ENCODE measurements at regions not wholly inside any gene's neighbourhood (a gene's known extent, or its start where the extent isn't known, plus 50 kb on each side); places are given as distances from the start of the nearest gene placed in this dataset.

DNA sequence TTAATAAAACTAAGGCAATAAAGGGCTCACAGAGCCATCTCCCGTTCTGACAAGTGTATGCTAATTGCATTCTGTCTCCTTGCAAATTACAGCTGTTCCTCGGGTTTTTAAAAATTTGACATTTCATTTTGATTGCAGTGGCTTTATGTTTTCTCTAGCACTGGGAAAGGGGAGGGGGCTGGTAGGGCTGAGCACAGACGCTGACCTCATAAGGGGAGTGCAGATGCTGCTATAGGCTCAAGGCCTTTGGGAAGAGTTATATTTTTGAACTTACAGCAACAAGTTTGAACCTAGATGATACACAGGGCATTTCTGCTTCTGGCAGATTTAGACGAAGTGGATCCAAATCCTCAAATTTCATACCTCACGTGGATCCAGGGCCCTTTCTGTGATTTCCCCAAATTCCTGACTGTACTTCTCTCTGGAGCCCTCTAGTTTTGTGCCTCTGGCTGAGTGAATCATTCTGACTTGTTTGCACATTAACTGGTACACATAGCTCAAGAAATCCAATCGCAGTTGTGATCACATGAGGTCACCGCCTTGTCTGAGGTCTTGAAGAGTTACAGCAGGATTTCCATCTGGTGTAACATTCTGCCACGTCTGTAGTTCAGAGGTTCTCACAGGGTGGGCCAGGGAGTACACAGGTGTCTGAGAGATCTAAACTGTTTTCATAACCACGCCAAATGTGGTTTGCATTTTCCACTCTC lies 230.3 kb downstream of the C1orf94 start:
- no peak for DNase-seq

DNA sequence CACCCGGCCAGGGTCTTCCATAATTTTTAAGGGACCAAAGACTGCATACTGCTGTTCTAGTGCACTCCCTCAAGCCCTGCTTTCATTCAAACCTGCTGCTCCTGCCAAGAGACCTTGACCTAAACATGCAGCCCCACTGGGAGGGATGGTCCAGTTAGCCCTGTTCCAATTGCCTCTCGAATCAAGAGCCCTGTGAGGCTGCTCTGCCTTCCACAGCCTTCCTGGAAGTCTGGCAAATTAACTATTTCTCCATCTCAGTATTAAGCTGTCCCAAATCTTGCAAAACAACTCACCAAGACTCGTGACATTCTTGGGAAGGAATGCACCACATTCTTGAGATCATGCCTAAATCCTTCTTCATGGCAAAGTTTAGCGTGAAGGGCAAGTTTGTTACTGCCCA lies 231.3 kb downstream of the C1orf94 start:
- no peak for DNase-seq

DNA sequence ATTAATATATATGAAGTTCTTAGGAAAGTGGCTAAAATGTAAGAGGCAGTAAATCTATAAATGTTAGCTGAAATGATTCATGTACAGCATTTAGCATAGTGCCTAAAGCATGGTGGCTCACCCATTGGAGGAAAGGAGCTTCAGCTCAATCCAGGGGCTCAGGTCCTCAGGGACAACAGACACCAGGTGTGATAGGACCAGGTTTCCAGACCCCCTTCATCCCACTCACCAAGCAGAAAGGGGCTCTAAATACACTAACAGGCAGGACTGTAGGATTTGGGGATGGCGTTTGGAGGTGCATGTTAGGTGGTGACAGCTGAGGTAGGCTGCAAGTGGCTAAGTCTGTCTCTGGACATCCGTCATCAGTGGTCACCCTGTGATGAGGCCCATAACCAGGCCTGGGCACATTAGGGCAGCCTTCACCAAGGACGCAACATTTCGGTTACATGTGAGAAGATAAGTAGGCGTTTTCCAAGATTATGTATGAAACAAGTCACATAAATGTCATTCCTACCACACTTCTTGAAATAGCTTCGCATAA lies 233.1 kb downstream of the C1orf94 start:
- no peak for DNase-seq

DNA sequence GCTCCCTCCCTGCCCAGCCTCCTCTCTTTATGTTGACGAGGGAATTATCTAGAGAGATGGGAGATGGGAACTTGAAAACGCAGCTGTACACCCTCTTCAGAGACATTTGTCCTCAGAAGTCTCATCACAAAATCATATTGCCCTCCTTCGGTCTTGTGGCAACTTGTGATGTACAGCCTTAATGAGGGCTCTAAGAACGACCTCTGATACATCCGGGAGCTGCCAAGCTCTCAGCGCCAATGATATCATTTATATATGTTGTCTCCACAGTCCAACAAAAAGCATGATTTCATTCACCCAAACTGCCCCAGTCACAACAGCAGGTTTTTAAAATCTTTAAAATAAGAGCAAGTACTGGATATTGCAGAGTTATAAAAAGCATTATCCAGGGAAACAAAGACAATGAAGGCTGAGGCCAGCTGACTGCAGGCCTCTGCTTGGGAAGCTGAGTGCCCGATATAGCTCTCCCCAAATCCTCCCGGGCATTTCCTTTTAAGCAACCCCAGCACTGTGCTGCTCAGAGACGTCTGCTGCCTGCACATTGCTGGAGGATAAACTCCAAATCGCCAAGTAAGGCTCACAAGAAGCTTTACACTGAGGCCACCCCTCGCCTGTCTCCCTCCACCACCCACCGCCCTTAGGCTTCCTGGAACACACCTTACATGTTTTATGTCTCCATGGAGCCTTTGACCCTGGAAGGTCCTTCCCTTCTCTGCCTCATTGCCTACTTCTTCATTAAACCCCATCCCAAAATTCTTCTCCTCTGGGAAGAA lies 236.1 kb downstream of the C1orf94 start:
- no peak for DNase-seq

DNA sequence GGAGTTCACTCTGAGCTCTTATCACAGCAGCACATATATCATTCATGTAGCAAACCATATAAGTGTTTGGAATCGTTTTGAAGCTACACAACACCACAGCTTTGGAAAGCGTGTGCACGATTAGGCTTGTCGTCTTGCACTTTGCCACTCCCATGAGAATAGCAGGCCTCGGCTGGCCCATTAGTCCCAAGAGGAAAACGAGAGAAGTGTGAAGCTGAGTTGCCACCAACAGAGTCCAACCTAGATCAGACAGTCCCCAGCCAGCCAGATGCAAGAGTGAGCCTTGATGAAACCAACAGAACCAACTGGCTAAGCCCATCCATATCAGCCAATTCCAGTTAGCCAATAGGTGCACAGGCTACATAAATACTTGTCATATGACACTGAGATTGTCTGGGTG lies 238.4 kb downstream of the C1orf94 start:
- DNase-seq, result no peak

DNA sequence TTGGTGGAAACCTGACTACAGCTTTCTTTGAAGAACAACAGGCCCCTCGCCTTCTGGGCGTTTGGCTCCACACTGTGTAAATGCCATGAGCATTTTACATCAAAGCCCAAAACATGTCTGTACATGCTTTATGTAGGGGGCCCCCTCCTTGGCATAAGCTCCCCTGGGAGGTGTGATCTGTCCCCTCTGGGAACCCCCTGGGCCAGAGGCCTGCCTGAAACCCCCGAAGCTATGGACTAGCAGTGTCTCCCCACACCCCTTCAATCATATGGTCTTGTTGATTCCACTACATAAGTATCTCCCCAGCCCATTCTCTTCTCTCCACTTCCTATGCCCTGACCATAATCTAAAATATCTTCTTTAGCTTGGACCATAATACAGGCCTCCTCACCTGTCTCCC lies 241.5 kb downstream of the C1orf94 start:
- DNase-seq, result no peak

DNA sequence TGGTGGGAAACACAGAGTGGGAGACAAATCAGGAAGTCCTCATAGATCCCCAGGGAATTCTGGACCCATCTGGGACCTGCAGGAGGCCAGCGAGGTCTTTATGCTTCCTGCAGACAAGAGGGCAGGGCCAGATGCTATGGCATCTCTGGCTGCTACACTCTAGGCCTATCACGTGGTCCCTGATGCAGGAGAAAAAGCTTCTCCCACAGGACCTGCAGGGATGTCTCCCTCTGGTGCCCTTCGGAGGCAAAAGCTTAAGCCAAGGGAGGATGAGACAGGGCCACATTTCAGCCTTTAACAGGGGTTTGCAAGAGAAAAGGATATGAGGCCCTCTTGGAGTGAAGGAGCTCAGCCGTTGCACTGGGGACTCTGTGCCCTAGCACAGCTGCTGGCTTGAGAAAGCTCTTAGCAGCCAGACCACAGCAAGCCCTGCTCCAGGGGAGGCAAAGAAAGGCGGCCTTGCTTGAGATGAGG lies 243.0 kb downstream of the C1orf94 start:
- DNase-seq, result peak in 2 of 56 donors; percentile 1 to 3

DNA sequence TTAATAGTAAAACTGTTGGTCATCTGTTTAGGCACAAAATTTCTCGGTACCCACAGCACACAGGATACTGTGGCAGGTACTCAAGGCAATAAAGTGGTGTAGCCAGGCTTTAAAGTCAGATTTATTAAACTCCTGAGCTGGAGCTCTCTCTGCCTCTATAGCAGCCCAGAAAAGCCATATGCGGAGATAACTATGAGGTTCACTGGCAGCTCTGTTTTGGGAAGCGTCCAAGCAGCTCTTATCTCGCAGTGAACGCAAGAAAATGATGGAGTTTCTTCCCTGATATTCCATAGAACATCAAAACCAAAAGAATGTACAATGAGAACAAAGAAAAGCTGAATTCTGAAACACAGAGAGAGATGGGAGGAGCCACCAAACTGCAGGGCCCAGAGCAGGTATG lies 248.3 kb downstream of the C1orf94 start:
- no peak for DNase-seq

DNA sequence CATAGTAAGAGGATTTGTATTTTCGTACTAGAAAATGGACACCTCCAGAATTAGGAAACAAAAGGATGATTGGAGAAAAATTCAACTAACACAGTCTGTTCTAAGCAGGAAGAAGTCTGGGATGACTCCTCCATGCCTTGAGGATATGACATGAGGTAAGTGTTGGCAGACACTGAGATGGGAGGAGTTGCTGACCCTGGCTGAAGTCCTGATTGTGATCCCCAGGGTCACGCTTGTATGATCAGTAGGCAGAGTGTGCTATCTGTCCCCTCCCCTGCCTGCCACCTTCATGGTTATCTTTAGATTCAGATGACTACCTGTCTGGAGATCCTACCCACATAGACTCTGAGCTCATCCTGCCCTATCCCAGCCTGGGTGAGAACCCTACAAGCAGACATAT lies 249.1 kb downstream of the C1orf94 start:
- no peak for DNase-seq

DNA sequence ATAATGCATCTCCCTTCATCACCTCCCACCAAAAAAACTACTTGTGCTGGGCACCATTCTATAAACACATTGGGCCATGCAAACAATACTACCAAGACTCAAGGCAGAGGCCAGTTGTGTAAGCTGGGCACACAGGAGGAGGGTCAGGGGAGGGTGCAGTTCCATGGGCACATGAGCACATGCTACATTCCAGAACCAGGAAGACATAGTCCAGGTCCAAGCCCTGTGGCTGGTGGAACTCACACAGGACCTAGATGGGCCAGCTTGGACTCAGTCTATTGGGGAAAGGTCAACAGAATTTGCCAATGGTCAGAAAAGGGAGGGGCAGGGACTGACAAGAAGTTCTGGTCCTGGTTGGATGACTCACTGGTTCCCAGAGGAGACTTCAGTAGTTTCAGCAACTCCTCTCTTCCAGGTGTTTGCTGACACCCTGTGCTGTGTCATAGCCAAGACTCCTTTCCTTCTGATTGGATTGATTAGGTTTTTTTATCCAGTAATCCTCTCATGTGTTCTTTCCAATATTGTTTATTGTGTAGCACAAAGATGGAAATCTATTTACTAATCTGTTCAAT lies 249.7 kb downstream of the C1orf94 start:
- no peak for DNase-seq

DNA sequence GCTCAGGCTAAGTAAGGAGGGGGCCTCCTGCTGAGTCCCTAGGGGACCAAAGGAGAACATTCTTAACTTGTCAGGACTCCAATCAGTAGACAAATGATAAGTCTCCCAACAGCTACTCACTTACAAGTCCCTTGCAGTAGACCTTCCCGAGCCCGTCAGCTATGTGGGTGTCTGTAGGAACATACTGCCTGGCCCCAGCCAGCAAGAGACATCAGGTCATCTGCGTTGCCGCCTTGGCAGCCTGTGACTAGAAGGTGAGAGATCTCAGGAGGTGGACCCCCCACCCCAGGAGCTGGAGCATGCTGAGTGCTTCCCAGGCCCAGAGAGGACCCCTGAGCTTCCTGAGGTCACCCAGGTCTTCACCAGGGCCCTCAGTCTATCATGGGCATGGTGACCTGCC lies 250.5 kb downstream of the C1orf94 start:
- no peak for DNase-seq

DNA sequence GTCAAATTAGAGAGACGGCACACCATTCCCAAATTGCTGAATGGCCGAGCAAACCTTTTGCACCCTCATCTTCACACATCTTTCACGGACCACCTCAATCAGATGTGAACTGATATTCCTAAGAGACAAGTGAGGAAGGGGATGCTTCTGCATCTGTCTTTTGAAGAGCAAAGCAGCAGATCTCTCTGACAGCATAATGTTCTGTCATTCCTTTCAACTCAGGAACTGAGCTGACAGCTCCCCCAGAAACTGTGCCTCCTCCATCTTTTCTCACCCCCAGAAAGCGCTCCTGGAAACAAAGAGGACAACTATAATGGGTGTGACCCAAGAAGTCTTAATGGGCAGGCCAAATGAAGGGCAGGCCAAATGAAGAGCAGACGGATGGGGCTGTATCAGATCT lies 256.4 kb downstream of the C1orf94 start:
- DNase-seq, result no peak

DNA sequence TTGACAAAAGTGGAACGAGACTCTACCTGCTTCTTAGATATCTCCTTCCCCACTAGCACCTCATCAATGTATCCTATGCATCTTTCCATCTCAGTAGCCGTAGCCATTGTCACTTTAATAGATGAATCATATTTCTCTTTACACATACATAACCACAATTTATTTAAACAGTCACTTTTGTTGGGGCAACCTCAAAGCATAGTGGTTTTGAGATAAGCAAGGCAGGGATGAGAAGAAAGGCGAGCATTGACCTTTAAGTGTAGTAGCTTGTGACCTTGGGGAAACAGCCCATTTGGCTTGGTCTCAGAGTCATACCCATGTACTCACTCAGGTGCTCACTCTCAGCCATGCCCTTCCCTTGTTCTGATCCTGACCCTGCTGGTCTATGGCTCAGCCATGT lies 260.1 kb downstream of the C1orf94 start:
- no peak for DNase-seq

DNA sequence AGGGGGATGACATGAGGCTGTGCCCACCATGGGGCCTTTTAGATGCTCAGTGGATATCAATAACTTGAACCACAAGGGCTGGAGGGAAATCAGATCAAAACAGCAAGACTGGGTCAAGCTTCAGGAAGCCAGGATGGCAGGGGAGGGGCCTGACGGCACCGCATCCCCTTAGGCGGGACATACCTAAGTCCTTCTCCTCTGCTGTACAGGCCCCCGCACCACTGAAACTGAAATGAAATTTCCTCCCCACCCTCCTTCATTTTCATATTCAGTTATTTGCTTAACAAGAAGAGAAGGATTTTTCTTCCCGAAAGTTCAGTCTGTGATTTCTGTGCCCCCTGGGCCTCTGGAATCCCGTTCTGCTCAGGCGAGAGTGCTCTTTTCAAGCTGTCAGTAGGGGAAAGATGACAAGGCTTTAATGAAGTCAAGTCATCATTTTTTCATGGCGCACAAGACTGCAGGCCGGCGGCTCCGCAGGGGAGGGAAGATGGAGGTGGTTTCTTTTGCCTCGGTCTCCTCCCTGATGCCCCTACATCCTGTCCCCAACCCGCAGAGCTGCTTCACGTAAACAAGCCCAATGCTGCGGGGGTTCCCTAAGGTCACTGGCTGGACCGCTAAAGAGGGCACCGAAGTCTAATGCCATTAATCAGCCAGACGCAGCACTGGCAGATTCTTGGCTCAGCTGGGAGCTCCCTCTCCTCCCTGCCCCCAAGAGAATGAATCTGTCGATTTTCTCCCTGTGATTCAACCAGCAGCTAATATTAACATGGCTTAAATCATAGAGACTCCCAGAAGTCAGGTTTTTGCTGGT lies 264.8 kb downstream of the C1orf94 start:
- peak in 1 of 56 donors; percentile 3 for DNase-seq

DNA sequence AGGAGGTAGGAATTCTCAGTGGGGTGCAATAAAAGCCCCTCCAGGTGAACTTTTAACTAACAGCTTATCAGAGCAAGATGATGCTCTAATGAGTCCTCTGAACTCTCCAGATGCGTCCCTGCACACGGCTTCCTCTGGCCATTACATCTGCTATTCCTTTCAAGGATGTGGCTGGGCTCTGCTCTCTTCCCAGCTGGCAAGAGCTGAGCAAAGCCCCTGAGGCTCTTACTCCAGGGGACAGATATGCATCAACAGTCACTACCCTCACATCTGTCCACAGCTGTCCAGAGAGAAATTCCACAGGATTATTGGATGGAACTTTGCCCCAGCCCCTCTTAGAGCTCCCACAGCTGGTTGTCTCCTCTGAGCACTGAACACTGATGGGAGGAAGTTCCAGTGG lies 267.8 kb downstream of the C1orf94 start:
- DNase-seq, result no peak

DNA sequence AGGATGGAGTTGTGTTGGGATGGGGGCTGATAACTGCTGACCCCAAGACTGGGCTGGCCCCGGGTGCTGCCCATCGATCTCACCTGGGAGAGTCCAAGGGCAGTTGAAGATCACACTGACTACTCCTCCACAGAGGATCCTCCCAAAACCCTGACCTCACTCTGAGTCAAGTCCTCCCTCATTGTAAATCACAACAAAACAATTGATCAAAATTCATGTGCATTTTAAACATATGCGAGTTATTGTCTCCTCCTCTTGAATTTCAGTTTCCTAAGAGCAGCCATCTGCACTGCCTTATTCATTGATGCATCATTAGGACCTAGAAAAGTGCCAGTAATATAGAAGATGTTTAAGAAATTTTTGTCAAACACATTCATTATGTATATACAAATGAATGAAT lies 273.6 kb downstream of the C1orf94 start:
- DNase-seq, result no peak

DNA sequence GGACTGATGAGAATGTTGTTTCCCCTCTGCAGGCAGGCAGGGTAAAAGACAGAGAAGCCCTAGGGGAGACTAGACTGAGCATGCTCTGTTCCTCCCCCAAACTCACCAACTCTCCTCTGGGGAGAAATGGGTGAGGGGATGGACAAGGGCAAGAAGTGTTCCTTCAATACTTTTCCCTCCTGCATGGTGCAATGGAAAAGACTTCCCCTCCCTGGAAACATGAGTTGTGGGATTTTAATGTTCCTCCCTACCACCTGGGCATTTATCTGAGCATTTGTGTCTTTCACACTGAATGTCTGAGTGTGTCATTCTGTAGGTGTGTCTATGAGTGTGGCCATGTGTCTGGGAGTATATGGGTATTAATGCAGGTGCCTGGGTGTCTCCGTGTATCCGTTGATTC lies 275.7 kb downstream of the C1orf94 start:
- DNase-seq, result no peak

DNA sequence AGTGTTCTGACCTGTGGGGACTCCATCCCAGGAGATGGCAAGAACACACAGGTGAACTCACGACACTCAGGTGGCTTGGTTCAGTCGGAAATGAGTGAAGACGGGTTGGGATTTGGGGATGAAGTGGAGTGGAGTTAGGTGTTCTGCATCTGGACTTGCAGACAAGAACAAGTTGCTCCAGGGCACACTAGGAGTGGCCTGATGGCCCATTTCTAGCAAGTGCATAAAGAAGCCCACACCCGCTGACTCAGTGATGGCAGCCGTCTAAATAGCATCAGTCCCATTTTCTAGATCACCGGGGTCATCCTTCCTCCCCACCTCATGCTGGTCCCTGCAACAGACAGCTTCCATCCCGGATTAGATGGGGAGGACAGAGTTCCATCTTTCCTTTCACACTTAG lies 278.4 kb downstream of the C1orf94 start:
- no peak for DNase-seq

DNA sequence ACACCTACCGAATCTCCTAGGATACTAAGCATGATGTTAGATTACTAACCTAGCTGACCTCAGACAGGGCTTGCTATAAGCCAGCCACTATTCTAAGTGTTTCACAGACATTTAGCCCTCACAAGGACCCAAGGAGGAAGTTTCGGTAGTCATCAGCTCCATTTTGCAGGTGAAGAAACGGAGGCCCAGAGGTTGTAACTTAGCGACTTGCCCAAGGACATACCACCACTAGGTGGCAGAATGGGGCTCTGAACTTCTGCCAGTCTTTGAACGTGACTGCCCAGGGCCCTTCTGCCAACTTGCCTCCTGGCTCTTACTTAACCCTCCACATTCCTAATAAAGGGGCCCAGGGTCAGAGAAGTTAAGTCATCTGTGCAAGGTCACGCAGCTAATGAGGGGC lies 283.5 kb downstream of the C1orf94 start:
- peak in 10 of 56 donors; percentile 0 to 22 (median 4) for DNase-seq

DNA sequence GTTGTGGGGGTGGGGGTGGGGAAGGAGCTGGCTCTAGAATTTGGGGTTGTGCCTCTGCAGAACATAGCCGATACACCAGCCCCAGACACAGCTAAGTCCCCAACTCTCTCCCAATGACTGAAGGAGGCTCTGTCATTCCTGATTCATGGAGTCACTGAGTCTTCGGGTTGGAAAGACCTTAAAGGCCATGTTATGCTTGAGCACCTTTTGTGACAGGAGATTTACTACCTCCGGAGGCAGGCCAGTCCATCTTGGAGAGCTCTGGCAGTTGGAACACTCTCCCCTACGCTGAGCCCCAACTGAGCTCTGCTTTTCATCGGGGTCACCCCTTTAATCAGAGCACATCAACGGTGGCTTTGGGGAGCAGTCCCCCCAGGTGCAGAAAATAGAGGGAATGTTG lies 284.4 kb upstream of the GJB5 start:
- no peak for DNase-seq

DNA sequence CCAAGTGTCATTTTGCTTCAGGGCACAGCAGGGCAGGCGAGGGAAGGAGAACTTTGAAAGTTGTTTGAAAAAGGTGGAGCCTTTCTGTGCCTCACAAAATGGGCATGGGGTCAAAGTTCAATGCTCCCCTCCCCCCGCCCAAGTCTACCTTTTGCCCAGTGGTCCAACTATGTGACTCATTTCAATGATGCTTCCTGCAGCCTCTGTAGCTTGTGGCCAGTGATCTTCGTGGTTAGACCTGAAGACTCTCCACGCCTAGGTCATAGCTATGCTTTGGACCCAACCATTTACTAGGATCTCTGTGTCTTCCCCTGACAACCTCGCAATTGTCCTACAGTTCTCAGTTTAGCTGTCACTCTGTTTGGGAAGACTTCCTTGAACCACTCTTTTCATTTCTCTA lies 280.3 kb upstream of the GJB5 start:
- no peak for DNase-seq

DNA sequence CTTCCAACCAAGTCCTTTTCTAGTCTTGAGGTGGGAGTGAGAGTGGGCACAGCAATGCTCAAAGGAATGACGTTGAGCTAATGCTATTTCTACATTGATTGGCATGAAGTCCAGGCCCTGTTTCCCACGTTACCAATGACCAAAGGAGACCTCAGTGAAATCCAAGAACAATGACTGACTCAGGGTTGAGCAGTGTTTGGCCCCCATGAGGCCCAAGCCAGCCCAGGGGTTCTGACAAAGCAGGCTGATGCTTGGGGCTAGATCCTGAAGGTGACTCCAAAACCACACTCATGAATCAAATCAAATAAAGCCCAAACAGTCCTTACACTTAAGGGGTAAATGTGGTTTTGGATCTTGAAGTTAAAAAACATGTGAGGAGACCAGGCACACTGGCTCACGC lies 278.5 kb upstream of the GJB5 start:
- DNase-seq, result no peak

All from amygdala (tissue), 56 donors.